ENCODE measurements at regions not wholly inside any gene's neighbourhood (a gene's known extent, or its start where the extent isn't known, plus 50 kb on each side); places are given as distances from the start of the nearest gene placed in this dataset.

GRCh38 chr11:115743719-115744118 lies 239.5 kb upstream of the CADM1 start:
- no peak for TF ChIP-seq NFIC (IDR thresholded peaks at IDR 0.05)

- TF ChIP-seq, protein P1, sequence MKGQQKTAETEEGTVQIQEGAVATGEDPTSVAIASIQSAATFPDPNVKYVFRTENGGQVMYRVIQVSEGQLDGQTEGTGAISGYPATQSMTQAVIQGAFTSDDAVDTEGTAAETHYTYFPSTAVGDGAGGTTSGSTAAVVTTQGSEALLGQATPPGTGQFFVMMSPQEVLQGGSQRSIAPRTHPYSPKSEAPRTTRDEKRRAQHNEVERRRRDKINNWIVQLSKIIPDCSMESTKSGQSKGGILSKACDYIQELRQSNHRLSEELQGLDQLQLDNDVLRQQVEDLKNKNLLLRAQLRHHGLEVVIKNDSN (IDR thresholded peaks at IDR 0.05), result no peak
- TF ChIP-seq TEAD4 (IDR thresholded peaks at IDR 0.05), result no peak
- no peak for TF ChIP-seq NFIC (IDR thresholded peaks at IDR 0.05)
- no peak for TF ChIP-seq EGR1 (IDR thresholded peaks at IDR 0.05)
- TF ChIP-seq MAX (IDR thresholded peaks at IDR 0.05), result no peak
These were observed 237.3 kb upstream of the CADM1 start for GRCh38 chr11:115741376-115742107.

DNA sequence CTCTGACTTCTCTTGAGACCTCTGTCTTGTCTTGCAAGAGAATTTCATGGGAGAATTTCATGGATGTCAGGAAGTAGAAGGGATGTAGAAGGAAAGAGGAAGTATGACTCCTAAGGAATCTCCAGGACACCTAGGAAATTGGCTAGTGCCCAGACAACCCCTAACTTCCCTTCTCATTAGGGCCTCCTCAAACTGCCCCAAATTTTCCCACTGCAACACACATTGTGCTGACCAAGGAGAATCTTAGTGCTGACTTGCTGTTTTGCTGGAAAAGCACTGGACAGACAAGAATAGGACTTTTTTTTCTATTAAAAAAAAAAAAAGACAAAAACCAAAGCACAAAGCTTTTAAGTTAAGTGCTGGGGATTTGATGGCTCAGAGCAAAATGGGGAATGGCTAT lies 236.1 kb upstream of the CADM1 start:
- no peak for TF ChIP-seq EP300 (IDR thresholded peaks at IDR 0.05; ENCODE audit: borderline replicate concordance)
- no peak for TF ChIP-seq TCF12 (IDR thresholded peaks at IDR 0.05; ENCODE audit: low read depth)
- no peak for TF ChIP-seq MAX (IDR thresholded peaks at IDR 0.05)
- no peak for TF ChIP-seq CEBPB (IDR thresholded peaks at IDR 0.05)
- TF ChIP-seq, protein P2, sequence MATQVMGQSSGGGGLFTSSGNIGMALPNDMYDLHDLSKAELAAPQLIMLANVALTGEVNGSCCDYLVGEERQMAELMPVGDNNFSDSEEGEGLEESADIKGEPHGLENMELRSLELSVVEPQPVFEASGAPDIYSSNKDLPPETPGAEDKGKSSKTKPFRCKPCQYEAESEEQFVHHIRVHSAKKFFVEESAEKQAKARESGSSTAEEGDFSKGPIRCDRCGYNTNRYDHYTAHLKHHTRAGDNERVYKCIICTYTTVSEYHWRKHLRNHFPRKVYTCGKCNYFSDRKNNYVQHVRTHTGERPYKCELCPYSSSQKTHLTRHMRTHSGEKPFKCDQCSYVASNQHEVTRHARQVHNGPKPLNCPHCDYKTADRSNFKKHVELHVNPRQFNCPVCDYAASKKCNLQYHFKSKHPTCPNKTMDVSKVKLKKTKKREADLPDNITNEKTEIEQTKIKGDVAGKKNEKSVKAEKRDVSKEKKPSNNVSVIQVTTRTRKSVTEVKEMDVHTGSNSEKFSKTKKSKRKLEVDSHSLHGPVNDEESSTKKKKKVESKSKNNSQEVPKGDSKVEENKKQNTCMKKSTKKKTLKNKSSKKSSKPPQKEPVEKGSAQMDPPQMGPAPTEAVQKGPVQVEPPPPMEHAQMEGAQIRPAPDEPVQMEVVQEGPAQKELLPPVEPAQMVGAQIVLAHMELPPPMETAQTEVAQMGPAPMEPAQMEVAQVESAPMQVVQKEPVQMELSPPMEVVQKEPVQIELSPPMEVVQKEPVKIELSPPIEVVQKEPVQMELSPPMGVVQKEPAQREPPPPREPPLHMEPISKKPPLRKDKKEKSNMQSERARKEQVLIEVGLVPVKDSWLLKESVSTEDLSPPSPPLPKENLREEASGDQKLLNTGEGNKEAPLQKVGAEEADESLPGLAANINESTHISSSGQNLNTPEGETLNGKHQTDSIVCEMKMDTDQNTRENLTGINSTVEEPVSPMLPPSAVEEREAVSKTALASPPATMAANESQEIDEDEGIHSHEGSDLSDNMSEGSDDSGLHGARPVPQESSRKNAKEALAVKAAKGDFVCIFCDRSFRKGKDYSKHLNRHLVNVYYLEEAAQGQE (IDR thresholded peaks at IDR 0.05; ENCODE audit: low read depth), result no peak
- no peak for TF ChIP-seq RAD21 (IDR thresholded peaks at IDR 0.05; ENCODE audit: low read depth)
- no peak for TF ChIP-seq YY1 (IDR thresholded peaks at IDR 0.05; ENCODE audit: low read depth)
- TF ChIP-seq NFIC (IDR thresholded peaks at IDR 0.05), result no peak
- TF ChIP-seq FOXM1 (IDR thresholded peaks at IDR 0.05; ENCODE audit: borderline replicate concordance, low read depth), result no peak

DNA sequence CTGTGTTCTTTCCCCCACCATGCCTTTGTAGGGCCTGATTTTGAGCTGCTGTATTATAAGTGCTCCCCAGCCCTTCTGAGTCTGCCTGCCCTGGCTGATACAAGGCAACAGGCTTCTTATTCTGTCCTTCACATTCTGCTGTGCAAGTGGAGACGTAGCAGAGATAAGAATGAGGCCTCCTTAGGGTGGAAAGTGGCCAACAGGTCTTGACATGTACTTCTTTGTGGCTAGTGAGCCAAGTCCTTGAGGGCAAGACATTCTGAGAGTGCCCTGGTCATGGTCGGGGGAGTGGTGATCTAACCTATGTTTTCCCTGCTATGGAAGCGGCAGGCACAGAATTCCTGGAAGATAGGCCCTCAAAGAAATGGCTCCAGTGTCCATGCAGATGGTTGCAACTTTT lies 235.7 kb upstream of the CADM1 start:
- TF ChIP-seq, protein P2 (IDR thresholded peaks at IDR 0.05; ENCODE audit: low read depth), result no peak
- TF ChIP-seq TEAD4 (IDR thresholded peaks at IDR 0.05), result no peak
- TF ChIP-seq RAD21 (IDR thresholded peaks at IDR 0.05; ENCODE audit: low read depth), result no peak

DNA sequence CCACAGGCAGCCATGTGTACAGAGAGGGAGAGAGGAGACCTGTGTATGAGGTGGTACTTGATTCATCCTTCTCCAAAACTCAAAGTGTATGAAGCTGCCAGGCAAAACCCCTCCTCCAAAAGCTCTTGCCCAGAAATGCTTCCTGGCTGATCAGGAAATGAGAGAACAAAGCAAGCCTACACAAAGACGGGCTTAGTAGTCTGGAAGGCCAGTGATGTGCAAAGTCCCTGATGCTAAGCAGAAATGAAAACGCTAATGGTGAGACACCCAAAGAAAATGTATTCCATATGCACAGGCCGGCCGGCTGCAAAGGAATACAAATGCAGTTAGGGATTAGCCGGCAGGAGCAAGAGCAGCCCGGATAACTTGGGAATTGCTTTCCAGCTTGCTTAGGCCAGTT lies 234.9 kb upstream of the CADM1 start:
- TF ChIP-seq RAD21 (IDR thresholded peaks at IDR 0.05; ENCODE audit: low read depth) (no peak), EGR1 (IDR thresholded peaks at IDR 0.05) (no peak), MAX (IDR thresholded peaks at IDR 0.05) (no peak), NFIC (IDR thresholded peaks at IDR 0.05) (no peak), TAF1 (IDR thresholded peaks at IDR 0.05; ENCODE audit: low read depth) (no peak), EP300 (IDR thresholded peaks at IDR 0.05; ENCODE audit: borderline replicate concordance) (no peak), TEAD4 (IDR thresholded peaks at IDR 0.05) (no peak), CEBPB (IDR thresholded peaks at IDR 0.05) (no peak), TCF12 (IDR thresholded peaks at IDR 0.05; ENCODE audit: low read depth) (no peak), FOXM1 (IDR thresholded peaks at IDR 0.05; ENCODE audit: borderline replicate concordance, low read depth) (no peak), YY1 (IDR thresholded peaks at IDR 0.05; ENCODE audit: low read depth) (no peak), CREB1 (IDR thresholded peaks at IDR 0.05; ENCODE audit: low read depth) (no peak), ZBTB7A (IDR thresholded peaks at IDR 0.05; ENCODE audit: low read depth) (no peak)
- TF ChIP-seq, protein P1 (IDR thresholded peaks at IDR 0.05), result no peak
- TF ChIP-seq, protein P2 (IDR thresholded peaks at IDR 0.05; ENCODE audit: low read depth), result no peak

All from Ishikawa (cell line).